Activated CD4-positive, CD25-positive, alpha-beta regulatory T cell treated with anti-CD3 and anti-CD28 coated beads, Interleukin-2, amount 50 U/mL, for 72 hours (primary cell): ENCODE measurements at regions not wholly inside any gene's neighbourhood (a gene's known extent, or its start where the extent isn't known, plus 50 kb on each side); places are given as distances from the start of the nearest gene placed in this dataset.

Experiments used
- DNase-seq: peaks from one replicate; pipeline ENCODE4 v3.0.0; 2021

DNA sequence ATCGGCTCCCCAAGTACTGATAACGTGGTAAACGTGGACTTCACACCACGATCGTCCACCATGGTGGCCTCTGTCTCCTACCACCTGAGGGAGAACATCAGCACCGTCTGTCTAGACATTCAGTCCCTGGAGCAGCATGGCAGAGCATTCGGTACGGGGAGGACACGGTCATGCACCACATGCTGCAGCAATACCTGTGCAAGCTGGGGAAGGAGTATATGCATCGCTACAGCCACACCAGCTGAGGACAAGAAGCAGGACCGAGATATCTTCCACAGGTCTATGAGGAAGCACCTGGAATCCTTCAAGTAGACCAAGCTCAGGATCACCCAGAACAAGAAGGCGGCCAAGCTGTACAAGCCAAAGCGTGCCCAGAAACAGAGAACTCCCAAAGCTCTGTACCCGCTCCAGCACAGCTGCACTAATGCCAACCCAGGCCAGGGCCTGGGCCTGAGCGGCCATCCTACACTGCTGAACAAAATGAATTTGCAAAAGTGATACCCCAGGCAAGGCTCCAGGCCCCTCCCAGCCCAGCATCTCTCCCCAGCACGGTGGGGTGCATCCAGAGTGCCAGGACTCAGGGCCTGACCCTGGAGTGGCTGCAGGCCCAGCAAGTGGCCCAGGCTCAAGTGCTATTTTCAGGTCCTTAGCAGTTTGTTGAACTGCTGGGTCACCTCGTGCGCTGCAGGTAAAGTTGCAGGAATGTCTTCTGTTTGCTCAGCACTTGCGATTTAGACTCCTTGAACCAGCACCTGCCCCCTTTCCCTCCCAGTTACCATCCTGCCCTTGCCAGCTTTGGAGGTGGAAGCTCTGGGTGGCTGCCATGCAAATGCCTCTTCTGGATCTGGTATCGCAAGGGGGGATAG is 119.3 kb upstream of the SERPIND1 start:
- no peak for DNase-seq

- DNase-seq: no peak
These were observed 118.3 kb upstream of the SERPIND1 start for GRCh38 chr22:20655623-20656022.

DNA sequence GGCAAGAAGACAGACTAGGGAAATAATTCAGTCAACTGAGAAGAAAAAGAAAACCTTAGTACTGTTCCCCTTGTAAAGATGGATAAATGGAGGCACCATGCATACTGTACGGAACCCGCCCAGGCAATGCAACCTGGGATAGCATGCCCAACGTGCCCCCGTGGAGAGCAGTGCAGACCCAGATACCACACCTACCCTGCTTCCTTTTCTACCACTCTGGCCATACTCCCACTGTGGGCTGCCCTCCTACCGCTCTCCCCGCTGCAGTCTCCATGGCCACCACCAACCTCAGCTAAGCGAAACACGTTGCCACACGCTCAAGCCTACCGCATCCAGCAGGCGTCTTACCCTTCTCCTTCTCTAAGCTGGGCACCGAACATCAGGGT is 117.4 kb upstream of the SERPIND1 start:
- DNase-seq: no peak

DNA sequence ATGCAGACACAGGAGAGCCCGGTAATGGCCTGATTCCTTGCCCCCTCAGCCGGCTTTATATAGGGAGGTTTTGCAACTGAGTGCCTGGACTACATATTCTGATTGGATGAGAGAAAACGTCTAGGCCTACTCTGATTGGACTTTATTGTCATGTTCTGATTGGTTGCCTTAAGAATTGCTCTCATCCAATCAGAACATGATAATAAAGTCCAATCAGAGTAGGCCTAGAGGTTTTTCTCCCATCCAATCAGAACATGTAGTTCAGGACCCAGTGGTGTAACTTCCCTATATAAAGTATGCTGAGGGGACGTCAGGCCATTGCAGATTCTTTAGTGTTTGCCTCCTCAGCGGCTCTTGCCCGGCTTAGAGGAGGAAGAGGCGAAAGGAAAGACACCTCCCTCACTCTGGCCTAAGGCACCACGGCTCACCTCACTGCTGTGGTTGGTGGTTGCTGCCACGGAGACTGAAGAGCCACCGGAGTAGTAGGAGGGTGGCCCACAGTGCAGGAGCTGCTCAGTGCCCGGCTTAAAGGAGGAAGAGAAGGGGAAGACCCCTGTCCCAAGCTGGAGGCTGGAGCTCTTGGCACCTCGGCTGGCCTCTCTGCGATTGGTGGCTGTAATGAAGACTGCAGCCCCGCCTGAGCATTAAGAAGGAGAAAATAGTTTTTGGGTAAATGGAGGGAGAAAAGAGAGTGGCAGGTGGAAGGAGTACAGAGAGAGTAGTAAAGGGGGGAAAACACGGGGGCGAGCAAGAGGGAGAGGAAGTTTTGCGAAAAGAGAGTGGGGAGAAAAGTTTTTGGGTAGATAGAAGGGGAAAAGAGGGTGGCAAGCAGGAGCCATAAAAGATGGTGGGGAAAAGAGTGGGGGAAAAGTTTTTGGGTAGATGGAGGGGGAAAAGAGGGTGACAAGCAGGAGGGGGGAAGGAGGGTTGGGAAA is 116.7 kb upstream of the SERPIND1 start:
- no peak for DNase-seq
